CD4-positive, alpha-beta T cell treated with Interferon gamma for 1 hour (primary cell): ENCODE measurements at regions not wholly inside any gene's neighbourhood (a gene's known extent, or its start where the extent isn't known, plus 50 kb on each side); places are given as distances from the start of the nearest gene placed in this dataset.

Experiments
- DNase-seq: peaks from one replicate; pipeline ENCODE4 v3.0.0-alpha.2; 2020

DNA sequence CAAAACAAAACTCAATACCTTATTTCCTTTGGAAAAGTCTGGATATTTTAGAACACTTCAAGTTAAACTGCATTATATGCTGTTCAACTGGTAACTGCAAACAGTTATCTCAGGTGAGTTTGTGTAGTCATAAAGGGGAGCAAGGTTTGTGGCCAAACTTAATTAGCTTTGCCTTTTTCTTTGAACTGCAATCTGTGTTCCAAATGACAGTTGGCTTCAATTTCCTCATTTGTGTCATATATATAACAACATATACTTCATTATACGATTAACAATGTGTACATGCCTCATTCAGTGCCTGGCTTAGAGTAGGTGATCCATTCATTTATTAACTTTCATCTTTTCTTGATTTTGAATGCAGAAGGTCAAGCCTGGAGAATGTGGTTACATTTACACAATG, 55.8 kb downstream of the KCNE4 start:
- DNase-seq: no peak

DNA sequence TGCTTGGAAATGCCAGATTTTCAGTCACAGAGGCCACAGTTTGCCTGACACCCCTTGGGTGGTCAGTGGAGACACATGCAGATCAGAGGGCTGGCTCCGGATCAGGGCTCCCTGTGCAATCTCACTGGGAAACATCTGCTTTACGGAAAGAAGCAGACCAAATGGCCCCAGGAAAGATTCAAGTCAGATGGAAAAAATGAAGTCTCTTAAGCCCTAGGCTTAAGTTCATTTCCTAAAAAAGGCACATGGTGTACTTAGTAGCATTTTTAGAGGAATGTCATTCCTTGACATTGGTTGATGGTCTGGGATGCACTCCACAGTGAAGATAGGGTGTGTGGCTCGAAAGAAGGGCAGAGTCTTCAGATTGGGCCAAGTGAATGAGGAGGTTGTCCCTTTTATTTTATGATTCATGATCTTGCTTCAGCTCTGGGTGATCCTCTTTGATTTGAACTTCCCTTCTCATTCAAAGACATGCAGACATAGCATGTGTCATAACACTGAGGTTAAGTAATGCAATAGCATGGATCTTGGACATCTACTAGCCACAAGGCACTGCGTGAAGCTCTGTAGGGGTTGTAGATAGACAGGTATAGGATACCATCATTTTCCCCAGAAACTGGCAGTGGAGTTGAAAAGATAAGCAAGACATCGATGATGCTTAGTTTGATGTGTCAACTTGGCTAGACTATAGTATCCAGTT, 56.5 kb downstream of the KCNE4 start:
- no peak for DNase-seq

DNA sequence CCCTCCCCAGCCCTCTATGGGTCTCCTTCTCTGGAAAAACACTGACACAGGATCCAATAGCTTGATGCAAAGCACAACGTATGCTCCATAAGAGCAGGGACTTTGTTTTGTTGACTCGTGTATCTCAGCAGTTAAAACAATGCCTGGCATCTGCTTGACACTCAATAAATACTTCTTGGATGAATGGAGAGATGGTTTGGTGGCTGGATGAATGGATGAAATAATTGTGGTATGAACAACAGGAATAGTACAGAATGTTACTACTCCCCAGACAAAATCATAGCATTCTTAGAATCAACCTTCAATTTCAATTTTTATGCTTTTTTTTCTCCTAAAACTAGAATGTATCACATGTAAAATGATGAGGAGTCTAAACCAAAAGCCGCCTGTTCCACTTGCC, 57.4 kb downstream of the KCNE4 start:
- no peak for DNase-seq

DNA sequence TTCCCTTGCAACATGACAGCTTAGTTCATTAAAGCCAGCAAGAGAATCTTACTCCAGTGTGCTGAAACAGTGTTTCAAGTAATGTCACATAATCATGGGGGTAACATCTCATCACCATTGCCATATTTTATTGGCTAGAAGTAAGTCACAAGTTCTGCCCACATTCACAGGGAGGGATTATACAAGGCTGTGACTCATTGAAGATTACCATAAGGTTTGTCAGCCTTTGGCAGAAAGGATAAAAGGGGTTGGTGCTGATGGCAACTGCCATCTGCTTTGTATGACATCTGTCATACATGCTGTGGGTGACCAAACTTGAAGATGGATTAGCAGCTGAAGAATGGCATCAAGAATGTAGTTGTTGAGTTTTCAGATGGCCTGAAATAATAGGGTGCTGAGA, 61.2 kb downstream of the KCNE4 start:
- DNase-seq: no peak

DNA sequence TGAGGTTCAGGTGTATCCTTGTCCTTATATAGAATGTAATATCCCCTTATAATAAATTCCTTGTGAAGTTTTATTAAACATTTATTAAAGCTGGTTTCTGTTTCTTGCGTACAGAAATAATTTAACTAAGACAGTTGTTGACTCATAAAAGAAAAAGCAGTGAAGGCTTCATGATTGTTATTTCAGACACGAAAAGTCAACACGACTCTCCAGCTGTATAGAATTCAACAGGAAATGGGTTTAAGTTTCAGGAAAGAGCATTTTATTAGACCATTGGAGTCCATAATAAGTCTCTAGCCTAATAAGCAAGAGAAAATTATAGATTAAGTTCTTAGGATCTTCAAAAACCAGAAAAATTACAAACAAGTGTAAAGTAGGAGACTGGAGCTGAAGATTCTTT, 62.2 kb downstream of the KCNE4 start:
- no peak for DNase-seq

DNA sequence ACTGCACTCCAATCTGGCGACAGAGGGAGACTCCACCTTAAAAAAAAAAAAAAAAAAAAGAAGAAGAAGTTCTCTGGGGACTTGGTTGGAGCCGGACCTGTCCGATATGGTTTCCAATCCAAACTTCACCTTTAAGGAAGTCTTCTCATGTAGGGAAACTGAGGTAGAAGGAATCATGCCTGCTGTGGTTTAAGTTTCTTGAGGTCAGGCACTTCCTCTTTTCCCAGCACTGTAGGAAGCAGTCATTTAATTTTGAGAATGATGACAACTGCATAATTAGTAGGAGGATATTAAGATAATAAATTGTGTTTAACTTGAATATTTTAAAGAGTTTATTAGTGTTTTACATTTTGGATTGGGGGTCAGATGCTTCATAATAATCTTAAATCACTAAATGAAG, 62.9 kb downstream of the KCNE4 start:
- no peak for DNase-seq

DNA sequence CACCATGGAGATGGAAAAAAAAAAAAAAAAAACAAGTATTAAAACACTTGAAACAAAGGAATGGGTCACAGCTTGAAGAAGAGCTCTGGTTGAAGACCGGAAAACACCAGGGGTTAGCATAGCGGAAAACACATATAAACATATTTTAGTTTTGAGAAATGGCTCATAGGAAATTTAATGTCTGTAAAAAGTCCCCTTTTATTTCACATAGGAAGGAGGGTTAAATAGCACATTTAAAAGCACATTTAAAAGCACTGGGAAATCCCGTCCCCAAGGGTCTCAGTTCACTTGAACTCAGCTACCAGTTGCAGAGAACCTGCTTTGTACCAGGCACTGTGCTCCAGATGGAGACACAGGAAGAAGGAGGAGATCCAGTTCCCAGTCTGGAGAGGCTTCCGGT, 65.5 kb downstream of the KCNE4 start:
- no peak for DNase-seq

DNA sequence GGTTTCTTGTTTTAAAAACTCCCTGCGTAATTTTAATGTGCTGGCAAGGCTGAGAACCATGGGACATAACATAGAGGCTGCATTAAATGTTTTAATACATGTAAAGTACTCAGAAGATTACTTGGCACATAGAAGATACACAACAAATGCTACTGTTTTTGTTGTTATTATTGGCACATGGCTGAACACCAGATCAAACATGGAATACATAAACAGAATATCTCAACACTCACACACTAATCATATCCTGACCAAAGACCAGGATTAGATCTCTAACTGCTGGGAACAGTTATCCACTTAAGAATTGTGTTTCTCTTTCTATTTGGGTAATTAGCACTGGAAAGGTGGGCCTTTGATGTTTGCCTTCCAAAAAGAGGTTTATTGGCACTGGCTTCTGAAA, 69.3 kb downstream of the KCNE4 start:
- no peak for DNase-seq

DNA sequence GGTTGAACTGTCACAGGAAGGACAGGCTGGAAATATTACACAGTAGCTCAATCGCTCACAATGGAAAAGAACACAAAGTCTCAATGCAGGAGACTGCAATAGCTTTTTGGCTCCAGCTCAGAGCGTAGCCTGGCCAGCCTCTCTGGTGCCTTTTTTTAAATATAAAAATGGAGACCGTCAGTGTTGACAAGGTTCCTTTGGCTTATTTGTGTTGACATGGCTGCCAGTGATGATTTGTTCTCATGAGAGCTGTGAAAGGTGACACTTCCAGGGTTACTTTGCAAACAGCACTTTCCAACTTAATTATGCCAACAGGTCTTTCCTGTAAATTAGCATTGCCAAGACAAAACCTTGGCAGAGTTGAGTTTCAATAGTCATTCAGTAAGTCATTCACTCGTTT, 70.8 kb downstream of the KCNE4 start:
- DNase-seq: no peak

DNA sequence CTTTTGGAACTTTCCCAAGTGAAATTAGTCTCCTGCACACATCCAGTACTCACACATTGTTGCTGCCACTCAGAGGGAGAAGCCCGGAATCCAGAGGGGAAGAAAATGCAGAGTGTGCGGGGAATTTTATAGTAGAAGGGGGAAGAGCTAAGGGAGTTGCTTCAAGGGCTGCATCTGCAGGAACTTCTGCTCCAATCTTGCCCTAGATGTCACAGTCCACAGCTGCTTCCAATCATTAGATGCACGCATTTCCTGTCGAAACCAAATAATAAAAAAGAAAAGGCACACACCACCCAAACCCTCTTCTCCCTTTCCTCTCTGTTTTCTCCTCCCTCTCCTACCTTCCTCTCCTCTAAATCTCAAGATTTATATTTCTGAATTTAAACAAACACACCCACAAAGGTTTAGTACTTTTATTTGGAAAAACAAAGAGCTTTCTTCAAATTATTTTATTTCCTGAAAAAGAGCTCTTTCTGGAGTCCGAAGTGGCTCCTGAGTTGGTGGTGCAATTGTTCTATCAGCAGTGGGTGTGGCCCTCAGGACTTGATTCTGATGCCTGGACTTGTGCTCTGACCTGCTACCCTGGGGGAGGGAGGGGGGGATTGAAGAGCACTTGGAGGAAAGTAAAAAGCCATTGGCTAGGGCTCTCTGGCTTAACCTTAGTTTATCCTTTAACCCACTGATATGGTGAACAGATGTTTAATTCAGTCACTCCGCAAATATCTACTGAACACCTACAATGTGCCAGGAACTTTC, 72.0 kb downstream of the KCNE4 start:
- DNase-seq: no peak

DNA sequence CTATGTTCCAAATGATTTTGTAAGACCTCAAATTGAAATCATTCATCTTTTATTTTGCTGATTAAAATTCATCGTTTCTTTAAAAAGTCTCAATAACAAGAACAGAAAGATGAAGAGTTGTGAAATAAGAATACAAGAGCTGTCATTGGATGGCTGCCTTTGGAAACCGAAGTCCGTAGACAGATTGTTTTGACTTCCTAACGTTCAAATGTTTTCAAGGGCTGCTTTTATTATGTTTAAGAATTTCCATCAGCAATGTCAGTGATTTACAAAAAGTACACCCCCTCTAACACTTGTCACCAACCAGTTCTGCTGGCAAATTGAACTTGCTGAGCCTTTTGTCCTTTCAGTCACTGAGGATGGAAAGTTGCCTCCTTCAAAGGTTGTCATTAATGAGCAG, 89.6 kb downstream of the KCNE4 start:
- DNase-seq: no peak

DNA sequence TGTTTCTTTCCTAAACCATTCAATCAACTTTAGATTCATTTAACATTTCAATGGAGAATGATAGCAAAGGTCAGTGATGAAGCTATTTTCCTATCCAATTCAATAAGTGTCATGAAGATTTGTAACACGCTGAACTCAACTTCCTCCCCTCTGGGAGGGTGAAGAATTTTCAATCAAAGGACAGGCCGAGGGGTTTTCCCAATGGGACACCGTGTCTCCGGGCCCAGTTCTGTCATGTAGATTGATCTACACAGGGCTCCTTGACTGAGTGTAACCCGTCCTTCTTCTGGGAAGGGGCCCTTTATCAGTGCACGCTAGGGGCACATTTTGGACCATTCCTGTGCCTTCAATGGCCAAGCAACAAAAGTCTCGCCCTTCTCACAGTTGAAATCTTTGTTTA, 90.1 kb downstream of the KCNE4 start:
- no peak for DNase-seq

DNA sequence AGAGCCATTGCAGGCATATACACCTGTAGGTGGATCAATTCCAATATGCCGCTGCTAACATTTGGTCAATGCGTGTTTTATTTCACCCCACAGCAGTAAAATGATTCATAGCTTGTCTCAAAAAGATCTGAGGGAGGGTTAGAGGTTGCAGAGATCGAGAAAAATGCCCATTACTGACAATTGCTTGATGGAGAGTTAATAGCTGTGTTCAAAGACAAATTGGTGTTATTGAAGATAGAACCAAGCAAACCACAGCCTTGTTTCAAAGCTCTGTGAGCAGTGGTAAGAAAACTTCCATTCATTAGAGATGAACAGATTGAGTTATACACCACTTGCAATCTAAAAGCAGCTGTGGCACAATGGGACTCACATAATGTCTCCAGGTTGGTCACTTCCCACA, 95.4 kb downstream of the KCNE4 start:
- no peak for DNase-seq

DNA sequence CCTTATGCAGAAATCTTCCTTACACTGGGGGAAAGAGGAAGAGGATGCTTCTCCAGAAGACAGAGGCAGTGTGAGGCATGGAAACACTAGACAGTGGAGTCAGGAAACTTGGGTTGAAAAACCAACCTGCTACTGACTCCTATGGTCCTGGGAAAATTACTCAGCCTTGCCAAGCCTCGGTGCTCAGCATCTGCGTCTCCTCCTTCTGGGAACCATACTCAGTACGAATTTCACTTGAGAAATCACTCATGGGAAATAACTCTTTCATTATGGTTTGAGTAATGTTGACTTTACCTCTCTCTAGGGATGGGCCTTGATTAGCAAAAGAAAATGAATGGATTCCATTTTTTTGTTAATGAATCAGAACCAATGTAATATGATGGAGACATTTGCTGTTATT, 96.5 kb downstream of the KCNE4 start:
- no peak for DNase-seq

DNA sequence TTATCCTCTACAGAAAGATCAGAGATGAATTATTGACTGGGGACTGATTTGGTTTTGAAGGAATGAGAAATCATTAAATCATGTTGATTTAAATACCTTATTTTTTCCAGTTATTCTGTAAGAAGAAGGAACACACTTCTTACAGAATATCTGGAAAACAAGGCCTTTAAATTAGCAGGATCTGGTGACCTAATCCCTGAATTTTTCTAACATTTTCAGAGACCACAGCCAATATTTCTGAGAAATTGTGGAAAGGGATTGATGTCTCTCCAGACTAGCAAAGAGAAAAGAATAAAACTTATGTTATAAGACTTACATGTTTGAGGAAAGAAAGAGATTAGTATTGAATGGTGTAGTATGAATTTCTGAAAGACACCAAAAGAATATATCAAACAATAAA, 104.0 kb downstream of the KCNE4 start:
- no peak for DNase-seq

DNA sequence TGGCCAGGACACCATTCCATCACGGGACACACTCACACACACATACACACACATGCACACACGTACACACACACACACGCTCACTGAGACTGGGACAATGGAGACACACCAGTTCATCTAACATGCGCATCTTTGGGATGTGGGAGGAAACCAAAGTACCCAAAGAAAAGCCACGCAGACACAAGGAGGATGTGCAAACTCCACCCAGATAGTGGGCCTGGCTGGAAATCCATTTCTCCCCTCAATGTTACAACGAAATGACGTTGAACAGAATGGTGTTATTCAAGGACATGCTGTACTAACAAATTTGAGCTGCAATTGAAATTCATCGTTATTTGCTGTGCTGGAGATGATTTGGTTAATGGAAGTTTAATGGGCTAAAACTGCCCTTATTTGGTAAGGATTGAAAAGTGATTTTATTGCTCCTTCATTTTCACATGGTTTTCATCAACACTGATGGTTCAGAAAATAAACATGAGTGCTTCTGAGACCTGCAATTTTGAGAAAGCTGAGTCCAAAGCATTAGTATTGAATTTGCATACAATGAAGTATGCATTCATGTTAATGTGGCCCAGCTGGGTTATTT, 110.0 kb downstream of the KCNE4 start:
- no peak for DNase-seq

DNA sequence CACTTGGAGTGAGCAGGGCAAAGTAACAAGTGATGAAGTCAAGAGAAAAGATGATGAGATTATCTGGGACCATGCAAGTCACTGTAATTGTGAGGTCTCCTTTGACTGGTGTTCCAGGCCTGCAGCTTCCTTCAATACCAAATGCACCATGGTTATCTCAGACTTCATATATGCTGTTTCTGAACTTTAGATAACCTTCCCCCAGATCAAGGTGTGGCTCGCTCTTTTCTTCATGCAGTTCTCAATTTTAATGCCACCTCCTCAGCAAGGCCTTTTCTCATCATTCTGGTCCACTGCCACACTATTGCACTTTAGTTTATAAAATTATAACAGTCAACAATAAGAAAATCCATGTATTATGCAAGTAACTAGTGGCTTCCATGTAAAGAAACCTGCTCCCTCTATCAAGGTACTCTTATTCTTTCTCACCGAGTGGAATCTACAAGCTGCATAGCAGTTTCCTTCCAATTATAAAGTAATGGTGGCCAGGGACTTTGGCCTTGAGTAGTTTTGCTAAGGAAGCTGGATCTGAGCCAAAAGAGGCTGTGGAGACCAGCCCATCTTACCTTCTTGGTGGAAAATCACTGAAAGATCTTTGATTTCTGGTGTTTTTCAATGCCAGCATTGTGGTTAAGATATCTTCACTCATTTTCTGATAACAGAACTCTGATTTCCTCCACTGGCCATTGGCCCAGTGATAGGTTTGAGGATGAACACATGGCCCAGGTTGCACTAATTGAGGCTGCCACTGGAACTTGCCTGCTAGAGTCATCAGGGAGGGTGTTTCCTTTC, 113.6 kb downstream of the KCNE4 start:
- DNase-seq: no peak

DNA sequence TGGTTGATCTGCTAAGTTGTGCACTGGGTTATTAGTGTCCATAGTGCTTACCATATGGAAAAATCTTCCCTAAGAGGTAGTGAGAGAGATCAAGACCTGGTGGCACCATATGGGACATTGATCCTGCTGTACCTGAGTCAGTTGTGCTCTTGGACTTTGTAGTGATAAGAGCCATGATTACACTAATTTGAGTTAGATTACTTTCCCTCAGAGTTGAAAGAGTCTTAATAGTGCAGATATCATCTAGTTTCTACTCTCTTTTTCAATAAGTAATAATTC, 114.2 kb downstream of the KCNE4 start:
- no peak for DNase-seq

DNA sequence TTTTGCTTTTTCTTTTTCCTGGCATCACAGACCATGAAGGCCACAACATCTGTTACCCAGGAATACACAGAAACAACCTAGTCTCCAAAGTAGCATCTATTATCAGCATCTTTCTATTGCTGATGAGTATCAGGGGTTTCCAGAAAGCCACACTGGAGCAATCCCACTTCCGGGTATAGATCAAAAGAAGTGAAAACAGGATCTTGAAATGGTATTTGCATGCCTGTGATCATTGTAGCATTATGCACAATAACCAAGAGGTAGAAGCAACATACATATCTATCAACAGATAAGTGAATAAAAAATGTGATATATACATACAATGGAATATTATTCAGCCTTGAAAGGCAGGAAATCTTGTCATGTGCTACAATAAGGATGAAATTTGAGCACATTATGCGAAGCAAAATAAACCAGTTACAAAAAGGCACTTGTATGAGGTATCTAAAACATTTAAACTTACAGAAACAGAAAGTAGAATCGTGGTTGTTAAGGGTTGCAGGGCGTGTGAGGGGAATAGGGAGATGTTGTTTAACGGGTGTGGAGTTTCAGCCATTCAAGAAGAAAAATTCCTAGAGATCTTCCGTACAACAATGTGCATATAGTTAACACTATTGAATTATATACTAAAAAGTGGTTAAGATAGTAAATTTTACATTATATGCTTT, 115.1 kb downstream of the KCNE4 start:
- DNase-seq: no peak

DNA sequence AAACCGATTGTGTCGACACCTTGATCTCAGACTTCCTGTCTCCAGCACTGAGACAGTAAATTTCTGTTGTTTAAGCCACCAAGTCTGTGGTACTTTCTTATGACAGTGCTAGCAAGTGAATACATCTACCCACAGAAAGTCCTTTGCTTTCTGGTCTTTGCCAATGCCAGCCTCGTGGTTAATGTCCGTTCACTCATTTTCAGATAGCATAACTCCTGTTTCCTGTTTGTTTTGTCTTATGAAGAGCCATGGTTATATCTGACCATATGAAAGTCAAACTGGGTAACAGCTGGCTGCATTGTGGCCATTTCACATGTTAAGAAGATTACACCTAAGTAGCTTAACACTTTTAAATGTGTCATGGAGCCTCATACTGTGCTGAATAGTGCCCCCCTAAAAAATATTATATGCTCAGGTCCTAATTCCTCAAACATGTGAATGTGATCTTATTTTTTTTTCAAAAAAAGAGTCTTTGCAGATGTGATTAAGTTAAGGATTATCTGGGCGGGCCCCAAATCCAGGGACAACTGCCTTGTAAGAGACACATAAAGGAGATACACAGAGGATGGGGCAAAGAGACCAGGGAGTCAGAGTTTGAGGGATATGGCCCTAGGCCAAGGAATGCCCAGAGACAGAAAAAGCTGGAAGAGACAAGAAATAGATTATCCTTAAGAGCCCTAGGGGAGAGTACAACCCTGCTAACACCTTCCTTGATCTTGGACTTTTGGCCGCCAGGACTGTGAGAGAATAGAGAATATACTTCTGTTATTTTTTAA, 118.0 kb downstream of the KCNE4 start:
- DNase-seq: no peak

DNA sequence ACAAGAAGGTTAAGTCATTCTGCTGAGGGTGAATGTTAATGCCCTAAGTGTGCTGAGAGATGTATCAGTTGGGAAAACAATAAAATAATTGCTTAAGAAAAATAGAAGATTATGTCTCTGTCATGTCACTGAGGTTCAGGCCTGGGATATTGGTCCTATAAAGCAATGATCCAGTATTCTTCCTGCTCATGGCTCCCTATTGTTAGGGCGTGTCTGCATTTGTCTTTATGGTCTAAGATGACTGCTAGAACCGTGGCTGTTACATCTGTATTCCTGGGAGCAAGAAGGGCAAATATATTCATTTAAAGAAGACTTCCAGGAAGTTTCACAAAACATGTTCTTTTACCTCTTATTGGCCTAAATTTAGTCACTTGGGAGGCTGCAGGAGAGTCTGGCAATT, 125.0 kb downstream of the KCNE4 start:
- DNase-seq: no peak

DNA sequence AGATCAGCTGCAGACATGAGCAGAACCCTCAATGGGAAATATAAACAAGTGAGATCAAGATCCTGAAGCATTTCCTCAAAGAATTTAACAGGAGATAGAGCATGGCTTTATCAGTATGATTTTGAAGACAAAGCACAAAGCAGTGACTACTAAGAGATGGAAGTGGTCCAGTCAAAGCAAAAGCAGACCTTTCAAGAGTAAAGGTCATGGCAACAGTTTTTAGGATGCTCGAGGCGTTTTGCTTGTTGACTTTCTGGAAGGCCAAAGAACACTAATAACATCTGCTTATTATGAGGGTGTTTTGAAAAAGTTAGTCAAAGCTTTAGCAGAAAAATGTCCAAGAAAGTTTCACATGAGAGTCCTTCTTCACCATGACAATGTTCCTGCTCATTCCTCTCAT, 128.5 kb downstream of the KCNE4 start:
- no peak for DNase-seq

DNA sequence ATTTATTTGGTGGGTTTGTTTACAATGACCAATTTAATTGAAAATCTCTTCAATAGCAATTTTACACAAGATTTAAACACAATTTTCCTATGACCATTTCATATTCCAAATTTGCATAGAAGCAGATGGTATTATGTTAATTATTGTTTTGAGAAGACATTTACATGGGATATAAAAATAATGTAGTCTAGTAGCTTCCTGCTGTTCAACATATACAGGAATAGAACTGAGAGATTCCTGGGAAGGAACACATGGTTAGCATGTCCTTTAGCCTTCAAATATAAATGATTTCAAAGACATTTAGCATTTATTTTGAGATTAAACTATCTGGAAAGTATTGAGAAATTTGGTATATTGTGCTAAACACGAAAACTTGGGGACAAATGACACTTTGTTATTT, 129.6 kb downstream of the KCNE4 start:
- no peak for DNase-seq
